ENCODE measurements at regions not wholly inside any gene's neighbourhood (a gene's known extent, or its start where the extent isn't known, plus 50 kb on each side); places are given as distances from the start of the nearest gene placed in this dataset.
"Not testable (repeated sequence)": the region's sequence is repeated elsewhere in the genome, so short reads cannot be mapped to it uniquely, and the experiment has no call there.

DNA sequence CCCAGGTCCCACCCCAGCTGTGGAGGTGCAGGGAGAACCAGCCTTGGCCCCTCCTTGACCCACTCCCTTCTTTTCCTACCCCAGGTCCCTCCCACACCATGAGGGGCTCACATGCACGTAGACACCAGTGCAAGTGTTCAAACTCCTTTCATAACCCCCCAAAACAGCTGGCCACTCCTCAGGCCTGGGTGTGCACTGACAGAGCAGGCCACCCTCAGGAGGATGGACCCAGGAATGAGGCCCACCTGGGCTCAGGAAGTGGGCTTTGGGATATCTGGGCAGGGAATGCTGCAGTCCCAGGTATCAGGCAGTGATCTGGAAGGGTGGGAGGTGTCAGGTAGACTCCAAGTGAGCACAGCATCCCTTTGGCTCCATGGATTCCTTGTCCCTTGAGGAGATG, 723.8 kb downstream of the MATN1 start:
- TF ChIP-seq EZH2 (IDR thresholded peaks at IDR 0.05; ENCODE audit: low read length), result no peak
- TF ChIP-seq, protein P1, sequence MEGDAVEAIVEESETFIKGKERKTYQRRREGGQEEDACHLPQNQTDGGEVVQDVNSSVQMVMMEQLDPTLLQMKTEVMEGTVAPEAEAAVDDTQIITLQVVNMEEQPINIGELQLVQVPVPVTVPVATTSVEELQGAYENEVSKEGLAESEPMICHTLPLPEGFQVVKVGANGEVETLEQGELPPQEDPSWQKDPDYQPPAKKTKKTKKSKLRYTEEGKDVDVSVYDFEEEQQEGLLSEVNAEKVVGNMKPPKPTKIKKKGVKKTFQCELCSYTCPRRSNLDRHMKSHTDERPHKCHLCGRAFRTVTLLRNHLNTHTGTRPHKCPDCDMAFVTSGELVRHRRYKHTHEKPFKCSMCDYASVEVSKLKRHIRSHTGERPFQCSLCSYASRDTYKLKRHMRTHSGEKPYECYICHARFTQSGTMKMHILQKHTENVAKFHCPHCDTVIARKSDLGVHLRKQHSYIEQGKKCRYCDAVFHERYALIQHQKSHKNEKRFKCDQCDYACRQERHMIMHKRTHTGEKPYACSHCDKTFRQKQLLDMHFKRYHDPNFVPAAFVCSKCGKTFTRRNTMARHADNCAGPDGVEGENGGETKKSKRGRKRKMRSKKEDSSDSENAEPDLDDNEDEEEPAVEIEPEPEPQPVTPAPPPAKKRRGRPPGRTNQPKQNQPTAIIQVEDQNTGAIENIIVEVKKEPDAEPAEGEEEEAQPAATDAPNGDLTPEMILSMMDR (optimal IDR thresholded peaks at IDR 0.05 in 1 of 3, IDR thresholded peaks at IDR 0.05 in 1 of 3, conservative IDR thresholded peaks at IDR 0.05 in 1 of 3; ENCODE audit: extremely low read depth in 1 of 3, insufficient read depth in 2 of 3, low read length in 3 of 3), result no peak
- Histone ChIP-seq H3K4me3 (ENCODE audit: control insufficient read depth in 2 of 3, extremely low read depth in 1 of 3, insufficient read depth in 2 of 3, low read depth in 1 of 3, low read length in 3 of 3) (no peak overlapping the region), H3K27ac (ENCODE audit: control insufficient read depth, insufficient read depth, low read length) (no peak overlapping the region), H3K4me2 (ENCODE audit: control insufficient read depth, extremely low read depth, insufficient read depth, low read depth, low read length) (no peak overlapping the region), H3K27me3 (ENCODE audit: control insufficient read depth, extremely low read depth, insufficient read depth, low read length) (peaks cover 4% of the 10 kb centered on the region), H3K79me2 (ENCODE audit: control insufficient read depth, insufficient read depth, low read length) (no peaks in the 10 kb centered on the region), H3K9me3 (ENCODE audit: control insufficient read depth, low read depth, low read length) (no peaks in the 10 kb centered on the region), H3K4me1 (ENCODE audit: control insufficient read depth, extremely low read depth, insufficient read depth, low read length) (no peaks in the 10 kb centered on the region), H2AFZ (ENCODE audit: control insufficient read depth, low read length) (no peak overlapping the region), H3K9me1 (ENCODE audit: control insufficient read depth, extremely low read depth, insufficient read depth, low read length) (no peaks in the 10 kb centered on the region), H3K36me3 (ENCODE audit: control insufficient read depth in 2 of 2, extremely low read depth in 1 of 2, insufficient read depth in 2 of 2, low read length in 2 of 2) (no peaks in the 10 kb centered on the region), H3K9ac (ENCODE audit: control insufficient read depth, extremely low read depth, insufficient read depth, low read length) (no peak overlapping the region), H4K20me1 (ENCODE audit: control insufficient read depth, extremely low read depth, insufficient read depth, low read length) (no peaks in the 10 kb centered on the region)
- dilution Hi-C loops (cut with MboI; ENCODE audit: extremely low pct_ligation_motif_present, low sequenced_read_pairs), result no loop called here
- FAIRE-seq, result no peak
- no peak for DNase-seq (ENCODE audit: low read depth, low spot score)

DNA sequence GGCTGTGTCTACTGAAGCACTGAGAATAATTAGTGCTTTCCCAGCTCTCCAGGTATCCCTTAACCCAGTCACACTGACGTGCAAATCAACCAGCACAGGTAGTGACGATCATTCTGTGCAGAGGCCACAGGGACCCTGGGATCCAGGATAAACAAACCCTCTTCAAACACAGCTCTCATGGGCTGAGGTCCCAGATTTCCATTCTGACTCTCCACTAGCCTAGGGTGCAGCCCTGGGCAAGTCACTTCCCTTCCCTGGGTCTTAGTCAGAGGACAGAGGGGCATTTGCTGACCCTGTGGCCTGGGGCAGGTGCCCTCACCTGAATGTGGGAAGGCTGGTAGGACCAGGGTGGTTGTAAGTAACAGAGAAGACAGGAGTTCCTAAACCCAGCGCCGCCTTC, 724.7 kb downstream of the MATN1 start:
- H3K4me1 ChIP-seq (ENCODE audit: control insufficient read depth, extremely low read depth, insufficient read depth, low read length), result no peaks in the 10 kb centered on the region
- dilution Hi-C loops (cut with MboI; ENCODE audit: extremely low pct_ligation_motif_present, low sequenced_read_pairs), result no loop called here
- H3K4me3 ChIP-seq (ENCODE audit: control insufficient read depth in 2 of 3, extremely low read depth in 1 of 3, insufficient read depth in 2 of 3, low read depth in 1 of 3, low read length in 3 of 3), result no peak overlapping the region
- no peaks in the 10 kb centered on the region for H3K9me1 ChIP-seq (ENCODE audit: control insufficient read depth, extremely low read depth, insufficient read depth, low read length)
- TF ChIP-seq, protein P1 (optimal IDR thresholded peaks at IDR 0.05 in 1 of 3, IDR thresholded peaks at IDR 0.05 in 1 of 3, conservative IDR thresholded peaks at IDR 0.05 in 1 of 3; ENCODE audit: extremely low read depth in 1 of 3, insufficient read depth in 2 of 3, low read length in 3 of 3), result no peak
- no peak overlapping the region for H3K9ac ChIP-seq (ENCODE audit: control insufficient read depth, extremely low read depth, insufficient read depth, low read length)
- no peaks in the 10 kb centered on the region for H3K9me3 ChIP-seq (ENCODE audit: control insufficient read depth, low read depth, low read length)
- no peaks in the 10 kb centered on the region for H3K79me2 ChIP-seq (ENCODE audit: control insufficient read depth, insufficient read depth, low read length)
- H3K27me3 ChIP-seq (ENCODE audit: control insufficient read depth, extremely low read depth, insufficient read depth, low read length), result peaks cover 4% of the 10 kb centered on the region
- no peaks in the 10 kb centered on the region for H3K36me3 ChIP-seq (ENCODE audit: control insufficient read depth in 2 of 2, extremely low read depth in 1 of 2, insufficient read depth in 2 of 2, low read length in 2 of 2)
- H3K27ac ChIP-seq (ENCODE audit: control insufficient read depth, insufficient read depth, low read length), result no peak overlapping the region
- no peaks in the 10 kb centered on the region for H4K20me1 ChIP-seq (ENCODE audit: control insufficient read depth, extremely low read depth, insufficient read depth, low read length)
- no peak overlapping the region for H2AFZ ChIP-seq (ENCODE audit: control insufficient read depth, low read length)
- DNase-seq (ENCODE audit: low read depth, low spot score) (no peak), FAIRE-seq (no peak)
- no peak overlapping the region for H3K4me2 ChIP-seq (ENCODE audit: control insufficient read depth, extremely low read depth, insufficient read depth, low read depth, low read length)

DNA sequence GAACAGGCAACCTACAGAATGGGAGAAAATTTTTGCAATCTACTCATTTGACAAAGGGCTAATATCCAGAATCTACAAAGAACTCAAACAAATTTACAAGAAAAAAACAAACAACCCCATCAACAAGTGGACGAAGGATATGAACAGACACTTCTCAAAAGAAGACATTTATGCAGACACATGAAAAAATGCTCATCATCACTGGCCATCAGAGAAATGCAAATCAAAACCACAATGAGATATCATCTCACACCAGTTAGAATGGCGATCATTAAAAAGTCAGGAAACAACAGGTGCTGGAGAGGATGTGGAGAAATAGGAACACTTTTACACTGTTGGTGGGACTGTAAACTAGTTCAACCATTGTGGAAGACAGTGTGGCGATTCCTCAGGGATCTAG, 725.6 kb downstream of the MATN1 start:
- H3K4me2 ChIP-seq (ENCODE audit: control insufficient read depth, extremely low read depth, insufficient read depth, low read depth, low read length); H3K79me2 ChIP-seq (ENCODE audit: control insufficient read depth, insufficient read depth, low read length); H3K27me3 ChIP-seq (ENCODE audit: control insufficient read depth, extremely low read depth, insufficient read depth, low read length); H3K36me3 ChIP-seq (ENCODE audit: control insufficient read depth in 2 of 2, extremely low read depth in 1 of 2, insufficient read depth in 2 of 2, low read length in 2 of 2); H4K20me1 ChIP-seq (ENCODE audit: control insufficient read depth, extremely low read depth, insufficient read depth, low read length); dilution Hi-C loops (cut with MboI; ENCODE audit: extremely low pct_ligation_motif_present, low sequenced_read_pairs); H3K9me3 ChIP-seq (ENCODE audit: control insufficient read depth, low read depth, low read length); H3K9ac ChIP-seq (ENCODE audit: control insufficient read depth, extremely low read depth, insufficient read depth, low read length); FAIRE-seq; H3K9me1 ChIP-seq (ENCODE audit: control insufficient read depth, extremely low read depth, insufficient read depth, low read length); H2AFZ ChIP-seq (ENCODE audit: control insufficient read depth, low read length); DNase-seq (ENCODE audit: low read depth, low spot score); H3K4me1 ChIP-seq (ENCODE audit: control insufficient read depth, extremely low read depth, insufficient read depth, low read length); H3K4me3 ChIP-seq (ENCODE audit: control insufficient read depth in 2 of 3, extremely low read depth in 1 of 3, insufficient read depth in 2 of 3, low read depth in 1 of 3, low read length in 3 of 3); H3K27ac ChIP-seq (ENCODE audit: control insufficient read depth, insufficient read depth, low read length): not testable (repeated sequence)

Measured in keratinocyte (primary cell).